ENCODE measurements at regions not wholly inside any gene's neighbourhood (a gene's known extent, or its start where the extent isn't known, plus 50 kb on each side); places are given as distances from the start of the nearest gene placed in this dataset.

- peaks cover 2% of the 10 kb centered on the region for H3K9me3 Mint-ChIP-seq
- H3K4me1 Mint-ChIP-seq: peaks cover 7% of the 10 kb centered on the region
- no peaks in the 10 kb centered on the region for H3K27me3 Mint-ChIP-seq
- H3K4me3 Mint-ChIP-seq: no peak overlapping the region
- H3K36me3 Mint-ChIP-seq: no peaks in the 10 kb centered on the region
- no peak for DNase-seq
- no peak overlapping the region for H3K27ac Mint-ChIP-seq
Measured at GRCh38 chr4:56286763-56287162, 100.5 kb downstream of the AASDH start.

DNA sequence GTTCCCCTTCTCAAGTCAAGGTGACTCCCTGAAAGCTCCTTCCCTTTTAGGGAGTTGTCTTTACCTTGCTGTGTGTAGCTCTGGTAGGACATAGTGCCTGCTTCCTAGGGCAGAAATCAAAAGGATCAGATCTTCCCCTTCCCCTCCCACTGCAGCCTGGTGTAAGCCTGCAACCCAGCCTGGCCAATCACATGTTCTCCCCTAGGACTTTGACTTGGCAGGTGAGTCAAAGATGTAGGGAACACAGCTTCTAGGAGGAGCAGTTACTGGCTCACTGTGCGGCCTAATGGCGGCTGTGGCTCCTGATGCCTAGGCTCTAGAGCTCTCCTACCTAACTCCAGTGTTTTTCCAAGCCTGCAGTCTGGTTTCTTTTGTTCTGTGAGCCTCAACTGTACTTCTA is 103.9 kb downstream of the AASDH start:
- DNase-seq: no peak
- H3K27ac Mint-ChIP-seq: no peak overlapping the region
- H3K4me1 Mint-ChIP-seq: no peaks in the 10 kb centered on the region
- no peaks in the 10 kb centered on the region for H3K36me3 Mint-ChIP-seq
- no peak overlapping the region for H3K4me3 Mint-ChIP-seq
- H3K27me3 Mint-ChIP-seq: no peaks in the 10 kb centered on the region
- peaks cover 2% of the 10 kb centered on the region for H3K9me3 Mint-ChIP-seq

DNA sequence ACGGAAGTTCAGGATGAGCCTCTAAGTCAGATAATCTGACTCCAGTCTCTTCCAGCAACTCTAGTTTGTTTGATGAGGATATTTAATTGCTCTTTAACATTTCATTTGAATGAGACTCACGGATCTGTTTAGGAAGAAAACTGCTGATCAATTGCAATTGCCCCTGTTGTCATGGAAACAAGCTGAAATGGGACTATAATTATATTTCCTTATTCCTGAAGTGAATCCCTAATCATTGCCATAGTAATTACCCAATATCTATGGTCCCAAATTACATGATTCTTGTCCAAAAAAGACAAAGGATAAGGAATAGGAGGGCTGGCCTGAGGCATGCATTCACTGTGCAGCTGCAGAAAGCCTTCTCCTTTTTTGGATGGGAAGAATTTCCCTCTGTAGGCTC is 105.3 kb downstream of the AASDH start:
- Mint-ChIP-seq H3K9me3 (peaks cover 2% of the 10 kb centered on the region), H3K27ac (no peak overlapping the region), H3K27me3 (no peaks in the 10 kb centered on the region), H3K36me3 (no peaks in the 10 kb centered on the region), H3K4me1 (no peaks in the 10 kb centered on the region), H3K4me3 (no peak overlapping the region)
- no peak for DNase-seq

GRCh38 chr4:56276547-56276946 is 110.7 kb downstream of the AASDH start:
- H3K27me3 Mint-ChIP-seq: peaks cover 21% of the 10 kb centered on the region
- H3K27ac Mint-ChIP-seq: no peak overlapping the region
- peaks cover 1% of the 10 kb centered on the region for H3K4me1 Mint-ChIP-seq
- no peaks in the 10 kb centered on the region for H3K36me3 Mint-ChIP-seq
- DNase-seq: no peak
- peaks cover 2% of the 10 kb centered on the region for H3K9me3 Mint-ChIP-seq
- H3K4me3 Mint-ChIP-seq: no peak overlapping the region

GRCh38 chr4:56273391-56273790 is 113.9 kb downstream of the AASDH start:
- Mint-ChIP-seq H3K4me3 (no peak overlapping the region), H3K36me3 (no peaks in the 10 kb centered on the region), H3K4me1 (peaks cover 1% of the 10 kb centered on the region), H3K27me3 (peaks cover 30% of the 10 kb centered on the region), H3K27ac (no peak overlapping the region), H3K9me3 (peaks cover 2% of the 10 kb centered on the region)
- no peak for DNase-seq

DNA sequence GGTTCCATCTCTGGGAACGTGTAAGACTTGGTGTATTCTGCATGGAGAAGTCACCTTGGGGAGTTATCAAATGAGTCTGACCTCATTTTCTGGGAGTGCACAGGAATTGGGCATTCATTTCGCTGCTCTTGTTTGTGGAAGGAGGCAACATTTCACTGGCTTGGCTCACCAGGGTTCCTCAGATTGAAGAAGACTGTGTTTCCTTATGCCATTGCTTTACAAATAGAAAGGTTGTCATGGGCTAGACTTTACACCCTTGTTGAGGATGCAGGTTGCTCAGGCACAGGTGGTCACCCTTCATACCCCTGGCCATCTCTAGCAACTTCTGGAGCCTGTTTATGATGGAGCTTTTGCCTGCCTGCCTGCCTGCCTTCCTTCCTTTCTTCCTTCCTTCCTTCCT is 114.4 kb downstream of the AASDH start:
- Mint-ChIP-seq H3K4me1 (peaks cover 1% of the 10 kb centered on the region), H3K4me3 (no peak overlapping the region)

GRCh38 chr4:56272003-56272402 is 115.3 kb downstream of the AASDH start:
- Mint-ChIP-seq H3K27me3 (peaks cover 30% of the 10 kb centered on the region), H3K9me3 (peaks cover 2% of the 10 kb centered on the region), H3K4me3 (no peak overlapping the region), H3K36me3 (no peaks in the 10 kb centered on the region), H3K27ac (no peak overlapping the region), H3K4me1 (peaks cover 1% of the 10 kb centered on the region)
- DNase-seq: no peak

More for the DNA sequence above, 114.4 kb downstream of the AASDH start:
- Mint-ChIP-seq H3K36me3 (no peaks in the 10 kb centered on the region), H3K27ac (no peak overlapping the region), H3K27me3 (peaks cover 30% of the 10 kb centered on the region), H3K9me3 (peaks cover 2% of the 10 kb centered on the region)
- DNase-seq: no peak

DNA sequence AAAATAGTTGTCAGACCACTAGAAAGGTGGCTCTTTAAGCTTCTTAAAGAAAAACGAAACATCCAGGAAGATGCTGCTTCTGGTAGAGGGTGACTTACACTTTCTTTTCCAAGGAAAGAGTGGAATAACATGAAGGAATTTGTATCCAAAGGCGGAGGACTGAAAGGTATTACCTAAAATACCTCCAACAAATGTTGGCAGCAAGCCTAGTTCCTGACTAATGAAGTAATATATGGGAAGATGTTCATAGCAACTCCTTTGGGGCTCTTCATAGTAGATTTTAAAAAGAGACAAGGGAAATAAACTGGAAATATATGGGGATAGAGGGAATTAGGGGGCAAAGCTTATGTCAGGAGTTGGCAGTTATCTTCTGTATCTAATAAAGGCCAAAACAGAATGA is 116.2 kb downstream of the AASDH start:
- Mint-ChIP-seq H3K27ac (no peak overlapping the region), H3K36me3 (no peaks in the 10 kb centered on the region), H3K27me3 (peaks cover 25% of the 10 kb centered on the region), H3K4me1 (peaks cover 1% of the 10 kb centered on the region), H3K9me3 (no peaks in the 10 kb centered on the region), H3K4me3 (no peak overlapping the region)
- no peak for DNase-seq

GRCh38 chr4:56267558-56267957 is 119.7 kb downstream of the AASDH start:
- H3K4me3 Mint-ChIP-seq: no peak overlapping the region
- H3K36me3 Mint-ChIP-seq: peaks cover 8% of the 10 kb centered on the region
- peaks cover 14% of the 10 kb centered on the region for H3K9me3 Mint-ChIP-seq
- H3K27ac Mint-ChIP-seq: no peak overlapping the region
- no peaks in the 10 kb centered on the region for H3K4me1 Mint-ChIP-seq
- no peak for DNase-seq
- peaks cover 26% of the 10 kb centered on the region for H3K27me3 Mint-ChIP-seq

DNA sequence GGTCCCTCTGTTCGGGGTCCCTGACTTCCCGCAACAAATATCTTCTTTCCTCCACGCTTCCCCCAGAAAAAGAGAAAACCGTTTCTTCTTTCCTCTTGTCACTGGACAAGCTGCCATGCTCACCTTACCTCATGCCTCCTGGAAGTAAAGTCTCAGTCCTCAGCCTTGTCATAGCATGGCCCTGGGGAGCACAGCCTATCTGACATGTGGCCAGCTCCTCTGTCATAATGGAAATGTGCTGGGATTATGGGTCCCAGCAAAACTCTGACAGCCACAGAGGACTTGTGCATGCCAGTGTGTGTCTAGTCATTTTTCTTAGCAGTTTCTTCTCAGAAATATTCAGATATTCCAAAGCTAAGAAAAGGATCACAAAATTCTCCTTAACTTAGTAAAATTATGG is 122.4 kb downstream of the AASDH start:
- Mint-ChIP-seq H3K4me1 (peaks cover 19% of the 10 kb centered on the region), H3K4me3 (no peak overlapping the region), H3K36me3 (peaks cover 8% of the 10 kb centered on the region), H3K27me3 (peaks cover 16% of the 10 kb centered on the region), H3K9me3 (peaks cover 14% of the 10 kb centered on the region), H3K27ac (no peak overlapping the region)
- DNase-seq: no peak

DNA sequence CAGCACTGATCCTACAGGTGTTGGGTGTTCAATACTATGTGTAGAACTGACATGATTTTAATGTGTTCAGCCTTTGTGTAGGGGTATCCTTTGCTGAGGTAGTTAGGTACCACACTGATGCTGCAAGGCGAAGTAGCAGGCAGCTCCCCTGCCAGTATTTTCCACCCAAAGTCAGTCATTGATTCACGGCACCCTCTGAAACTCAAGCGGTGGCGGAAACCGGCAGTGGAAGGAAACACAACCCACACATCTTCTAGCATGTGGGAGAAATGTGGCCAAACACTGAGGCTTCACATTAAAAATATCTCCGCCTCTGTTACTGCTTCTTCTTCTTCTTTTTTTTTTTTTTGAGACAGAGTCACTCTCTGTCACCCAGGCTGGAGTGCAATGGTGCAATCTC is 126.3 kb downstream of the AASDH start:
- Mint-ChIP-seq H3K27me3 (peaks cover 33% of the 10 kb centered on the region), H3K27ac (no peak overlapping the region)
- peak; percentile 67 for DNase-seq

DNA sequence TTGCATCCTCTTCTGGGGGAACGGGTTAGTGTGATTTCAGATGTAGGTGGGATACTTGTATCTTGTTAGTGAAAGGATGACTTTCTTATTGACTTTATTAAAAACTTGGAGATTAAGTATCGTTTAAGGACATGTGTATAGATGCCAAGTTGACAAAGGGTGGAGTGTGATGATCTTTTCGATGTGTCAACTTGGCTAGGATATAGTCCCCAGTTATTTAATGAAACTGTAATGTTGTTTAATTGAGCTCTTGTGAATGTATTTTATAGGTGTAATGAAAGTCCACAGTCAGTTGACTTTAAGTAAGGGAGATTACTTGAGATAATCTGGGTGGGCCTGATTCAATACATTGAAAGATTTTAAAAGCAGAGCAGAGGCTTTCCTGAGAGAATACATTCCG is 127.0 kb downstream of the AASDH start:
- peaks cover 19% of the 10 kb centered on the region for H3K4me1 Mint-ChIP-seq
- H3K27ac Mint-ChIP-seq: no peak overlapping the region
- peaks cover 8% of the 10 kb centered on the region for H3K36me3 Mint-ChIP-seq
- H3K4me3 Mint-ChIP-seq: no peak overlapping the region
- peaks cover 16% of the 10 kb centered on the region for H3K9me3 Mint-ChIP-seq
- DNase-seq: no peak
- peaks cover 33% of the 10 kb centered on the region for H3K27me3 Mint-ChIP-seq

More for the DNA sequence above, 126.3 kb downstream of the AASDH start:
- peaks cover 19% of the 10 kb centered on the region for H3K4me1 Mint-ChIP-seq
- no peak overlapping the region for H3K4me3 Mint-ChIP-seq
- peaks cover 8% of the 10 kb centered on the region for H3K36me3 Mint-ChIP-seq
- H3K9me3 Mint-ChIP-seq: peaks cover 16% of the 10 kb centered on the region

DNA sequence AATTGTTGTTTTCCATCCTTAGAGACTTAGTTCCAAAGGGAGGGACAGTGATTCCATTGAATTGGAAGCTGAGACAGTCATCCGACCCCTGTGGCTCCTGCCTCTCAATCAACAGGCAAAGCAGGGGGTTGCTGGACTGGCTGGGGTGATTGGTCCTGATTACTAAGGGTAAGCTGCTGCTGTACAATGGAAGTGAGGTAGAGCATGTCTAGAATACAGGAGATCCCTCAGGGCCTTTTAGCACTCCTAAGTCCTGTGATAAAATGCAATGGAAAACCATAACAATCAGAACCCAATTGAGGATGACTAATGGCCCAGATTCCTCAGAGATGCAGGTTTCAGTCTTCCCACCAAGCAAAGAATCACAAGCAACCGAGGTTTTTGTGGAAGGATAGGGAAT is 127.6 kb downstream of the AASDH start:
- peaks cover 13% of the 10 kb centered on the region for H3K9me3 Mint-ChIP-seq
- no peak for DNase-seq
- H3K4me3 Mint-ChIP-seq: no peak overlapping the region
- peaks cover 8% of the 10 kb centered on the region for H3K36me3 Mint-ChIP-seq
- peaks cover 19% of the 10 kb centered on the region for H3K4me1 Mint-ChIP-seq
- no peak overlapping the region for H3K27ac Mint-ChIP-seq
- peaks cover 33% of the 10 kb centered on the region for H3K27me3 Mint-ChIP-seq

- H3K36me3 Mint-ChIP-seq: no peaks in the 10 kb centered on the region
- H3K9me3 Mint-ChIP-seq: peaks cover 2% of the 10 kb centered on the region
- H3K27me3 Mint-ChIP-seq: peaks cover 29% of the 10 kb centered on the region
Measured at GRCh38 chr4:56255820-56256219, 131.5 kb downstream of the AASDH start.

GRCh38 chr4:56253666-56254305 is 133.5 kb downstream of the AASDH start:
- H3K27ac Mint-ChIP-seq: no peak overlapping the region
- no peaks in the 10 kb centered on the region for H3K4me1 Mint-ChIP-seq
- H3K4me3 Mint-ChIP-seq: no peak overlapping the region
- no peak for DNase-seq
- H3K9me3 Mint-ChIP-seq: peaks cover 2% of the 10 kb centered on the region
- peaks cover 25% of the 10 kb centered on the region for H3K27me3 Mint-ChIP-seq
- no peaks in the 10 kb centered on the region for H3K36me3 Mint-ChIP-seq

More at GRCh38 chr4:56255820-56256219, 131.5 kb downstream of the AASDH start:
- H3K4me1 Mint-ChIP-seq: peaks cover 9% of the 10 kb centered on the region
- DNase-seq: no peak
- H3K27ac Mint-ChIP-seq: no peak overlapping the region
- no peak overlapping the region for H3K4me3 Mint-ChIP-seq

DNA sequence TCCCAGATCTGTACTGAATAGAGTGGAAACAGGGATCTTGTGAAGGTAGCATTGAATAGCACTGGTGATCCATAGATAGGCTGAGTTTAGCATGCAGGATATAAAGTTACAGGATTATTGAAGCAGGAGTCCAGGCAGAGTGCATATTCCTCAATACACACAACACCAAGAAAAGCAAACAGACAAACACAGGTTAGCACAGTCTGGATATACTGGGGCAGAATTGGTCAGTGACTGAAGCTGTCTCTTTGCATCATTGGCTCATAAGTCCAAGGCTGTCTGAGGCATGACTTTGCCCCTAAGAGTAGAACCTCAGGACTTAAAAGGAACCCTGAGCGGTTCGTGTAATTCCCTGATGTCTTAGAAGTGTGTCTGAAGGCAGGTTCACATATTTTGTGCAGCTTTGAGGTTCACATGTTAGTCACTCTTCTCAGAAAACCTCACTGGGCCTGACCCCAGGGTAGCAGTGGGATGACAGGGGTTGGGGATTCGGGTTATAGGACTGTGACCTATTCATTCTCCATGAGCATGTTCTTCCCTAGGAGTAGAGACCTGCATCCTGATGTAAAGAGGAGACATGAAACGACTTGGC is 134.6 kb downstream of the AASDH start:
- no peak for DNase-seq
- Mint-ChIP-seq H3K27me3 (peaks cover 17% of the 10 kb centered on the region), H3K9me3 (peaks cover 2% of the 10 kb centered on the region)

More for the DNA sequence above, 134.6 kb downstream of the AASDH start:
- H3K27ac Mint-ChIP-seq: no peak overlapping the region
- no peaks in the 10 kb centered on the region for H3K36me3 Mint-ChIP-seq
- H3K4me3 Mint-ChIP-seq: no peak overlapping the region
- H3K4me1 Mint-ChIP-seq: no peaks in the 10 kb centered on the region

All from activated naive CD8-positive, alpha-beta T cell treated with anti-CD3 and anti-CD28 coated beads for 36 hours (primary cell).